GM11168 (cell line): ENCODE measurements at regions not wholly inside any gene's neighbourhood (a gene's known extent, or its start where the extent isn't known, plus 50 kb on each side); places are given as distances from the start of the nearest gene placed in this dataset.

Source experiments
- in situ Hi-C: fragments of 300-500 bp; cut with MboI; formaldehyde crosslinking; loops from one replicate; pipeline ENCODE4 v1.12.0; 2022; ENCODE audit warnings: low sequenced_read_pairs; ENCODE audit not compliant: unreplicated experiment

DNA sequence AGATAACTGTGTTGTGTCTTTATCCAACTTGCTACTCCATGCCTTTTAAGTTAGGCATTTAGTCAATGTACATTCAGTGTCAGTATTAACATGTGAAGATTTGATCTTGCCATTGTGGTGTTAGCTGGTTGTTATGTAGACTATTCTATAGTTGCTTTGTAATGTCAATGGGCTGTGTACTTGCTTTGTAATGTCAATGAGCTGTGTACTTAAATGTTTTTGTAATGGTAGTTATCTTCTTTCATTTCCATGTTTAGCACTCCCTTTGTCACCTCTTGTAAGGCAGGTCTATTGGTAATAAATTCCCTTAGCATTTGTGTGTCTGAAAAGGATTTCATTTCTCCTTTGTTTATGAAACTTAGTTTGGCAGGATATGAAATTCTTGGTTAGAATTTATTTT is 53.4 kb downstream of the MC4R start:
- in situ Hi-C loops, result no loop called here

DNA sequence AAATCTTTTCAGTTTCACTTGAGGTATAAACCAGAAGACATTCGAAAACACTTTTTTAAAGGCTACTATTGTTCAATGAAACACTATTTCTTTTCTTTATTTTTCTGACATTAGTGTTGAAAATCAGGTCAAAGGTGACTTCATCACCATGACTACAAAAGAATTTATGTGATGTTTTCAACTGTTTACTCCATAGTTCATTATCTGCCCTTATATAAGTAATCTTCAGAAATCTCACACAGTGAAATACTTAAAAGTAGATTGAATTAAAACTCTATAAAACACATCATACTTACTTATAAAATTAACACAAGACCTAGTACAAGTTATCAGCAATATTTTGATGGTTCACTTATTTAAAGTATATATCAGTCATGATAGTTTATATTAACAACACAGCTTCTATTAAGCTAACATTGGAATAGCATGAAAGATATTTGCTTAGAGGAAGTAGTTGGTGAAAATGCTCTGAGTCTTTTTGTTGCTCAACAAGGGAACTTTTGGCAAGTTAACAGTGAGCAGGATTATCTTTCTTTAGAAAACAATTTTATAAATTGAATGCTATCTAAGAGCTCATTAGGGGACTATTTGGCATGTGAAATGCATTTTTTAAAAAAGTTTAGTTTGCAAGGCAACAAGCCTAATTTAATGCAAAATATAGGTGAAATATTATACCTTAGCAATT is 60.8 kb downstream of the MC4R start:
- in situ Hi-C loops, result no loop called here

DNA sequence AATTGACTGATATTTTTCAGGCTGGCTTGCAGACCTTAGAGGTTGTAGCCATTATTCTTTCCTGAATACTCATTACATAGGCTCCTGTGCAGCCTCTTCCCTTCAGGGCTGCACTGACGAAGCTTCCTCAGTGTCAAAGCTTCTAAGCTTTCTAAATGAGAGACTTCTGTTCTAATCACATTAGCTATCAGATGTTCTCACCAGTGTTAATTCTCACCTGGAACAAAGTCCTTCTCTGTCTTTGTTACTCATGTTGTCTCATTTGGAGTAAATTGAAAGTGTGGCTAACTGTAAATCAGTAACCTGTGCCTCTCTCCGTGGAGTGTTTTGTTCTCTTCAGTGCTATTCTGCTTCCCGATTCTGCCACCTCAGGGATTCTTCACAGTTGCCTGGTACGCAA is 76.9 kb downstream of the MC4R start:
- in situ Hi-C loops, result no loop called here

DNA sequence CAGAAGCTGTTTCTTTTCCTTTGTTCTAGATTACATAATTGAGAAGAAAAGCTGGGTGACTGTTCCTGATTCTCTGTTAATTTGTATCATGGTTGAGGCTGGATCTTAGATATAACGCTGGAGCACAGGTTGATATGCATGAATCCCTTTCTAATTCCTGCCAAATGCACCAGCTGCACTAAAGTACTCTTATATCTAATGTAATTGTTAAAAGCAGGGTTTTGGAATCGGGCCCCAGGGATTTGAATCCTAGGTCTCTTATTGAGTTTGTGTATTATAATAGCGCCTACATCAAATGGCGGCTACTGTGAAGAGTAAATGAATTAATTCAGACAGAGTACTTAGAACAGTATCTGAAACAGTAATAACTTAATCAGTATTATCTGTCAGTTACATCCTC is 80.4 kb downstream of the MC4R start:
- in situ Hi-C loops, result no loop called here

DNA sequence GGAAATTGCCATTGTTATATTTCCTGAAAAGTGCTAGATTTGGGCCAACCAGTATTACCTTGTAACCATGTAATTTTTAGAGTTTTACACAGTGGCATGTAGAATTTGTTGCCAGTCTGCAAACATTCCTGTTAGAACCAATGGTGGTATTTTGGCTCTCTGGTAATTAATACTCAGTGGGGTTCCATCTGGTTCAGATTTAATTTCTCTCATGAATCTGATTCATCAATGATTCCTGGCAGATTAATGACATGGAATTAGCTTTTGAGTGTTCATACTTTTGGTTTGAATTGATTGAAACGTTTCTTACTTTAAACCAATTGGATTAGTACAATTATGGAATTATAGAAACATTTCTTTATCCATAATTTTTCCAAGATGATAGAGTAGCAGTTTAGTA is 93.2 kb downstream of the MC4R start:
- in situ Hi-C loops, result no loop called here

DNA sequence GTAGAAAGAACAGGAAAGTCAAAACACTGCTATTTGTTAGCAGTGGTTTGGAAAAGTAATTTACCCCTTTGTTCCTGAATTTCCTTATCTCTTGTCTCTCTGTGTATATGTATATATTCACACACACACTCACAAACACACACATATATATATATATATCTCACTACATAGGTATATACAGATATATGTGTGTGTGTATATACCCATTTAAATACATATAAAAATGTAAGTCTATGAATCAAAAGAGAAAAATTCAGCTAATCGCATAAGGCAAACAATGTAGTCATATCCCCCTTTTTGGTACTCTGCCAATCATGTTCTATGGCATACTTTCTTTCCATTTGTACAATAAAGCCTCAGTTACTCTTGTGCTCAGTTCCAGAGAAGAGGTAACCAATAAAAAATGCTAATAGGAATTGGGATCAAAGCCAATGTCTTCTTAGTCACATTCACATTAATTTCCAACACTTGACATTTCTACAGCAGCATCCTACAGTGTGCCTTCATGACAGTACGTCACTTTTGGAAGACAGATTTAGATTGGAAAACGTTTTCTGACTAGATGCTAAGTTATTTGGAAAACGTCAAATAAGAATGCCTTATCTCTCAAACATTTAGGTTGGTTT is 94.6 kb downstream of the MC4R start:
- in situ Hi-C loops, result no loop called here

DNA sequence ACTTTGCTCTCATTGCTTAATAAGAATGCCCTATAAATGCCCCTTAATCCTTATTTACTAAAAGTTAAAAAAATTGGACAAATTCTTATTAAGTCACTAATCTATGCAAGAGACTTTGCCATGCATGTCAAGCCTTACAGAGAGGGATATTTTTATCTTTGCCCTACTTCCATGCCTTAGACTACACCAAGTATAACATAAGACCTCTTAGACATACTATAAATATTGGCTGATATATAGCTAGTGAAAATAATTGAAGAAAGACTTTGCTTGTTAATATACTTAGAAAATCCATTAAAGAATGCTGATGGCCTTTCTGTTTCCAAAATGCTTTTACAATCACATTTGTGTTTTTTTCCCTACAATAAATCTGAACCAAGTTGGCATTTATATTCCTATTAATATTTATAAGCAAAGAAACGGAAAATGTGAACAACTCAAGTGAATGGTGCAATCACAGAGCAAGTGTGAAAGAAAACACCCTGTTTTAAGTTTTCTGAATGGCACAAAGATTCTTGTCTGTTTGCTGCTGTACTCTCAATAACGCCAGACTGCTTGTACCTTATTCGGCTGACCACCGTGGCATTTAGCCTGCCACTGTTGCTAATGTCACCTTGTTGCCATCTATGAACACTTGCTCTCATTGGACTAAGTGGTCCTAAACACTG is 105.0 kb downstream of the MC4R start:
- in situ Hi-C loops, result no loop called here

DNA sequence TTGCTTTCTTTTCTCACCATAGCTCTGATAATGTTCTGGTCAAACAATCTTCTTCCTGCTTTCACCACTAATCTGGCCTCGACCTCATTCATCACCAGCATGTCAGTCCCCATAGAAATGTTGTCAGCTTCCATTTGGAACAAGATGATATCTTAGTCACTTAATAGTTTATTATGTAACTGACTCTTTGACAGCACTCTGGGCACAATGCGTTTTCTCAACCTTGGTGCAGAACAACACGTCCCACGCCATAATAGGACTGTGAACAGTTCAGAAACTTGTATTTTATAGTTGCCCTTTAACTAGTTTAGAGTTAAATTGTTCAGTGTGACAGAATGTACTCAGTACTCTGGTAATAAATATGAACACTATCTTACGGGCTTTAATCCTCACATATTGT is 106.0 kb downstream of the MC4R start:
- in situ Hi-C loops, result no loop called here

DNA sequence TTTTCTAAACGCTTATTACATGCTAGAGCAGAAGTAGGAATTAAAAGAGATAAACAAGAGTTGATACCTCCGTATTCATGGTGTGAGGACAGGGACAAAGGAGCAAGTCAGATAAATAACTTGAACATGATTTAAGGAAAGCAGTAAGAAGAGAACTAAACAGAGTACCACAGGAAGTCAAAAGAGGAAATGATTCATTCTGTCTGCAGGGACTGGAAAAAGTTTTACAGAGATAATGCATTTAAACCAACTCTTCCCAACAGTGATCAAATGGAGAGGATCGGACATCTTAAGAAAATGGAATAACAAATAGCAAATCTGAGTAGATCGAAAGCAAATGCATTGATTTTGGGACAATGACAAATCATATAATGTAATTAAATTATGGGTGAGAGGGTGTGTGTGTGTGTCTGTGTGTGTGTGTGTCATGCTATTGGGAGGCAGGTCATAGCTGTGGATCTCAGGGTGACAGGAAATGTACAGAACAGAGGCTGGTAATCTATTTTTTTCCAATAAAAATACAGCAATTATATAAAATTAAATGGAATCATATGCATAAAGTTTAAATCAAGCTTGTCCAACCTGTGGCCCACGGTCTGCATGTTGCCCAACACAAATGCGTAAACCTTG is 113.4 kb downstream of the MC4R start:
- in situ Hi-C loops, result no loop called here

DNA sequence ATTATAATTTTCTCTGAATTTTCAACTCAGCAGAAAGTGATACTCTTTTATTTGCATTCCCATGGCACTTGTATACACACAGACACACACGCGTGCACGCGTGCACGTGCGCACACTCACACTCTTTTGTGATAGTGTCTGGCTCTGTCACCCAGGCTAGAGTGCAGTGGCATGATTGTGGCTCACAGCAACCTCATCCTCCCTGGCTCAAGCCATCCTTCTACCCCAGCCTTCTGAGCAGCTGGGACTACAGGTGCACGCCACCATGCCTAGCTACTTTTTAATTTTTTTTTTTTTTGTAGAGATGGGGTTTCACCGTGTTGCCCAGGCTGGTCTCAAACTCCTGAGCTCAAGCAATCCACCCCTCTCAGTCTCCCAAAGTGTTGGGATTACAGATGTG is 123.2 kb downstream of the MC4R start:
- in situ Hi-C loops, result loop anchor here (25.0 kb wide), 1 partner anchor 412 kb away; no protein-coding TSS in a partner anchor

DNA sequence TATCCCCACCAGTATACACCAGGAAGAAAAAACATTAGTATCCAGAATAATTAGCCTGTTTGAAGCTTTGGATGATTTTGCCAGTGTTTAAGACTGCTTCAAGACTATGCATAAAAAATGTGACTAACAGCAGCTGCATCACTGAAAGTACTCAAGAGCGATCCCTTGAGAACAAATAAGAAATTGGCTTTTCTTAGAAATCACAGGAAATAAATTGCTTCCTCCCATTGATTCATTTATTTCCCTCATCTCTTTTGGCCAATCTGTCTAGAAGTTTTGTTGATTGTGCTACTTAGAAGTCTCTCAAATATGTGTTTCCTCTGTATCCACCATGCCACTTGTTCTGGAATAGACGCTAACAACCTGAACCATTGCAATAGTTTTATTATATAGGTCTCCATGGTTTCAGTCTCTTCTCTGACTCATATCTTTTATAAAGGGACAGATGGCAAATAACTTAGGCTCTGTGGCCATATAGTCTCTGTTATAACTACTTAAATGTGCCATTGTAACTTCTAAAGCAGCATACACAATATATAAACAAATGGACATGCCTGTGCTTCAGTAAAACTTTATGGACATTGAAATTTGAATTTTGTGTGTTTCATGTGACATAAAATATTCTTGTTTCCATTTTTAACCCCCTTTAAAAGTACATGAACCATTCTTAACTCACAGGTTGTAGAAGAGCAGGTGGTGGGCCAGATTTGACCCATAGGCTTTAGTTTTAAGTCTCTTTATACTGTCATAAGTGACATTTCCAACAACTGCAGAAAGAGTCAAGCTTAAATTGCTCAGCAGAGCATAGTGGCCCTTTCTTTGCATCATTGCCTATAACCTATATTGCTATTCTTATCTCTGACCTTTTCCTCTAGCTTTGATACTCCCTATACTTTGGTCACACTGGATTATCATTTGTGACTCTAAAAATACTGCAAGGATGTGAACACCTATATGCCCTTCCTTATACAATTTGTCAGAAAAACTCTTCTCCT is 123.9 kb downstream of the MC4R start:
- in situ Hi-C loops, result loop anchor here (25.0 kb wide), 1 partner anchor 411 kb away; no protein-coding TSS in a partner anchor

DNA sequence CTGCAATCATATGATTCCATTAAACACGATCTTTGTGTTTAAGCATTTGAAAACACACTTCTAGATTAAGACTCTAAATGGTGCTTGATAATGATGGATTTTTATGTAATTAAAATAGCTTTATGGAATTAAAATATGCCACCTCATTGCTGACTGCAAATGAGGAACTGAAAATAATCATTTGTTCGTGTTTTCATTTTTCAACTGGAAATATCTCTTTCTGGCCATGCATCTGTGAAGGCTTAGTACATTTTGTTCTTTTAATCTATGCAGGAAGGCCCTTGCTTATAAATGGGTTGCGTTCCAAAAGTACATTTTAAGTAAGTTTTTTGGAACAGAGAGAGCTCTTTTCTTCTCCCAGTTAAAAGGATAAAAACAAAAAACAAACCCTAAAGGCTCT is 125.5 kb downstream of the MC4R start:
- in situ Hi-C loops, result loop anchor here (25.0 kb wide), 1 partner anchor 410 kb away; no protein-coding TSS in a partner anchor

DNA sequence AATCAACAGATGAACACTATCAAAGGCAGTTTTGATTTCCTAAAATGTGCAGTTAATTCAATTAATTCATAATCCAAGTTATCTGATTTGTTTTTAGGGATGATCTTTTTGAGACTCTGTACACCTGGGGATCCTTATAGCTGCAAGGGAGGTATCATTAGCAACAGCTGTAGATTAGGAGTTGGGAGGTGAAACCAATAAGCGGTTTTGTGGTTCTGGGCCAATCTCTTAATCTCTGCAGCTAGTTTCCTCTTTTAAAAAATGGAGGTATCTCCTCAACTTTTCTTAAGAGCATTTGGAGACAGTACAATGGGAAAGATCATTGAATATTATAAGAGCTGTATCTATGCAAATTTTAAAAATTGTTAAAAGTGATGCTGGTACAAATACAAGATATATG is 126.0 kb downstream of the MC4R start:
- in situ Hi-C loops, result loop anchor here (25.0 kb wide), 1 partner anchor 409 kb away; no protein-coding TSS in a partner anchor

DNA sequence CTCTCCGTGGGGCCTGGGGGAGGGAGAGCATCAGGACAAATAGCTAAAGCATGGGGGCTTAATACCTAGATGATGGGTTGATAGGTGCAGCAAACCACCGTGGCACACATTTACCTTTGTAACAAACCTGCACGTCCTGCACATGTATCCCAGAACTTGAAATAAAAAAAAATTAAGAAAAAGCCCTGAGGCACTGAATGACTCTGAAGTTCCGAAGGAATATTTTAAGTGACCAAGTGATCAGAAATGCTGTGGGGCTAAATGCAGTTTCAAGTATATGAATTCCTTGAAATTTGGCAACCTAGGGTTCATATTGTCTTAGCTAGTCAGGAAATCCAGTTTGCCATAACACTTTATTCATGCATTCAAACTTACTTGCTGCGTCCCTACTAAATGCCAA is 127.5 kb downstream of the MC4R start:
- in situ Hi-C loops, result loop anchor here (25.0 kb wide), 1 partner anchor 408 kb away; no protein-coding TSS in a partner anchor

DNA sequence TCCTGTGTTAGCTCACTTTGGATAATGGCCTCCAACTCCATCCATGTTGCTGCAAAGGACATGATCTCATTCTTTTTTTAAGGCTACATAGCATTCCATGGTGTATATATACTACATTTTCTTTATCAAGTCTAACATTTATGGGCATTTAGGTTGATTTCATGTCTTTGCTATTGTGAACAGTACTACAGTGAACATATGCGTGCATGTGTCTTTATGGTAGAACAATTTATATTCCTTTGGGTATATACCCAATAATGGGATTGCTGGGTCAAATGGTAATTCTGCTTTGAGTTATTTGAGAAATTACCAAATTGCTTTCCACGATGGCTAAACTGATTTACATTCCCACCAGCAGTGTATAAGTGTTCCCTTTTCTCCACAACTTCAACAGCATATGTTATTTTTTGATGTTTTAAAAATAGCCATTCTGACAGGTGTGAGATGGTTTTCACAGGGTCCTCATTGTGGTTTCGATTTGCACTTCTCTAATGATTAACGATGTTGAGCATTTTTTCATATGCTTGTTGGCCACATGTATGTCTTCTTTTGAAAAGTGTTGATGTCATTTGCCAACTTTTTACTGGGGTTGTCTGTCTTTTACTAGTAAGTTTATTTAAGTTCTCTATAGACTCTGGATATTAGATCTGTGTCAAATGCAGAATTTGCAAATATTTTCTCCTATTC is 133.4 kb downstream of the MC4R start:
- in situ Hi-C loops, result loop anchor here (25.0 kb wide), 1 partner anchor 402 kb away; no protein-coding TSS in a partner anchor

DNA sequence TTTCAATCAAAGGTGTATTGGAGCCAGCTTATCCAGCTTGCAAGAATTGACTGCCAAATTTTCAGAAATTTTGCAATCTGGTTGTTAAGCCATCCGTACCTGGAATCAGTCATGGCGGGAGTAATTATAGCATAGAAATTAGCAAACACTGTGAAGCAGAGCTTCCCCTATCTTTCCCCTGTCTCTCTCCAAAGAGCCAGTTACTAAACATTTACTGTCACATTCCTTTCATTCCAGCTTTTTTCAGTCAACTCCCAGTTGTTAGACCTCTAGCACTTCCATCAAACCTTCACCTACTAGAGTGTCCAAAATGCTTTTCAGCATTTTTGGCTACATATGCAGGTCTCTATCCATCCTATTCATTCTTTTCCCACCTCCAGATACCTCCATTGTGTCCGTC is 137.4 kb downstream of the MC4R start:
- in situ Hi-C loops, result loop anchor here (25.0 kb wide), 1 partner anchor 398 kb away; no protein-coding TSS in a partner anchor

DNA sequence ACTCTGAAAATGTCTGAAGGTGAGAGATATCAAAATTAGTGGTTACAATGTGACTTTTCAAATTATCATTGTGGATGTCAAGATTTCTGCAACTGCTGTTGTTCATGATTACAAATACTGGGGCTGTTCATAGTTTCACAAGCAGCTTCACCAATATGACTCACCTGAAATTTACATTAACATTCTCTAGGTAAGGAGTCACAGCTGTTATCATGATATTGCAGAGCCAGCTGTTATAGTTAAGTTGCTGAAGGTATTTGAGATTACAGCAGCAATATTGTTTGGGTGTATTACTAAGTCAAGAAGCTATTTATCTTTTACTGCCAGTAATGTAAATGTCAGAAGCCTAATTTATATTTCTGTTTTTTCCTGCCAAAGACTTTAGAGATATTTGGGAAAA is 140.0 kb downstream of the MC4R start:
- in situ Hi-C loops, result loop anchor here (25.0 kb wide), 1 partner anchor 395 kb away; no protein-coding TSS in a partner anchor

DNA sequence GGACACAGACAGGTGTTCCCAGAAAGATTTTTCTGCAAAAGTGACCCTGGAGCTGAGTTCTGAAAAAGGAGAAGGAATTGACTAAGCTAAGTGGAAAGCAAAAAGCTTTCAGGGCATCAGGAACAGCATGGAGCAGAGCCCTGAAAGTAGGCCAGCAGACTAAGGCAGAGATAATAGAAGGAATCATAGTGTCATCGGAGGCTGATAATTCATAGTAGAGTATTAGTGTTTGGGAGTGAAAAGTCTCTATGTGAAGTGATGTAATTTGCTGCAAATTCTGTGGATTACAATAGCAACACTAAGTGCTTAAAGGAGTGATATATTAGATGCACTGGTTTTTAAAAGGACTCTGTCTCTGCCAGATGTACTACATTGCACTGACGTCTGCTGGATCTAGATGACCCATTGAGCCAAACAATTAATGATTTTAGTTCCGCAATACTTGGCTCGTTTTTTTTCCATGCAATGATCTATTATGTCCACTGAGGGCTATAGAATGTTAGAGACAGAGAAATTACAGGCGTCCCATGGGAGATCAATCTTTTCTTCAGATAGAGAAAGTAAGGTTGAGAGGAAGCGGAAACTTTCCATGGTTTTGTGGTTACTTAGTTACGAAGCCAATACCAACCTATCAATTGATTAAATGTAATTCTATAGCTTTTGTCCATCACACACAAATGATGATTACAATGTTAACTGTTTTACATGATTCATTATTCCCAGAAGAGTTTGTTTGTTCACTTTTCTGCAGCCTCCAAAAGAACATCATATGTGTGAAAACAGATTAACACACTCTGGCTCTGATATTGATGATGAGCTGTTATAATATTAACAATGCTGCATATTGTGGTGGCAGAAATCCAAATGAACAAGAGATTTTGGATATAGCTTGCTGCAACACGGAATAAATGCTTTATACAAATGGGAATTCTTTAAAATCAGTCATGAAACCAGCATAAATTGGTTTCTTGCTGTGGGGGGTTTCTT is 143.7 kb downstream of the MC4R start:
- in situ Hi-C loops, result loop anchor here (25.0 kb wide), 1 partner anchor 392 kb away; no protein-coding TSS in a partner anchor
